HCT116 (cell line): ENCODE measurements at regions not wholly inside any gene's neighbourhood (a gene's known extent, or its start where the extent isn't known, plus 50 kb on each side); places are given as distances from the start of the nearest gene placed in this dataset.

Source experiments
- ATAC-seq: fragments of 200-7000 bp; cut with Tn5 transposase; 2 replicates; pipeline ENCODE4 v1.9.1; 2020; ENCODE audit warnings: mild to moderate bottlenecking, moderate library complexity
- BruUV-seq: library from RNA; stranded (reverse); fragments of 400-500 nt; replicated peaks from 2 replicates; lab custom pipeline; 2021; lab: Mats Ljungman, UMichigan
- CTCF ChIA-PET: fragments of 300-600 bp; sonication (Branson Sonifier 250); formaldehyde crosslinking; loops from one replicate; lab custom pipeline; 2021; ENCODE audit warnings: antibody characterized with exemption; lab: Charles Lee
- POLR2A ChIA-PET: fragments of 300-600, 350-600 bp; sonication (Branson Sonifier 250); formaldehyde crosslinking; loops from one replicate; lab custom pipeline; 2021; ENCODE audit warnings: antibody characterized with exemption; lab: Charles Lee
- RAD21 ChIA-PET, 2 experiments: fragments of 300-600 bp; sonication (Branson Sonifier 250); formaldehyde crosslinking; loops; one replicate each; lab custom pipeline; 2023; ENCODE audit warnings: low total read pairs in 2 of 2; ENCODE audit not compliant: uncharacterized antibody in 2 of 2, unreplicated experiment in 2 of 2, low non-redundant PET in 1 of 2; lab: Charles Lee
- DNase-seq: peaks from one replicate; pipeline ENCODE4 v3.0.0-alpha.2; 2010; ENCODE audit warnings: low read depth, low spot score
- H2AFZ ChIP-seq: fragments of 200-600 bp; shearing (Covaris generic), sonication (generic); 2 replicates; pipeline ENCODE4 v1.6.1; 2017; ENCODE audit warnings: low read depth, mixed run types, mixed read lengths, antibody characterized with exemption, low read length; ENCODE audit not compliant: poor library complexity, severe bottlenecking
- H3K27ac ChIP-seq: 2 replicates; pipeline ENCODE4 v1.5.1; 2012; ENCODE audit warnings: low read depth, low read length
- H3K27me3 ChIP-seq: fragments of 200-600 bp; sonication (generic); 2 replicates; pipeline ENCODE4 v1.6.1; 2016; ENCODE audit warnings: mixed run types, low read length, mixed read lengths; ENCODE audit not compliant: insufficient read depth
- H3K36me3 ChIP-seq, 2 experiments: fragments of 200-500 bp in 1 of 2; fragments of 200-600 bp in 1 of 2; sonication (Bioruptor generic) in 1 of 2; sonication (generic) in 1 of 2; 2 replicates each; pipeline versions ENCODE4 v1.5.1 to v1.6.1; 2014 to 2016; ENCODE audit warnings: low read length in 2 of 2, inconsistent platforms in 1 of 2, mixed read lengths in 1 of 2, mixed run types in 1 of 2; ENCODE audit not compliant: insufficient read depth in 2 of 2, control insufficient read depth in 1 of 2
- H3K4me1 ChIP-seq, 2 experiments: fragments of 200-600 bp in 1 of 2; sonication (generic) in 1 of 2; 2 replicates each; pipeline versions ENCODE4 v1.5.1 to v1.6.1; 2012 to 2017; ENCODE audit warnings: low read length in 2 of 2, inconsistent platforms in 1 of 2, mild to moderate bottlenecking in 1 of 2, mixed read lengths in 1 of 2, mixed run types in 1 of 2, moderate library complexity in 1 of 2; ENCODE audit not compliant: insufficient read depth in 2 of 2, control insufficient read depth in 1 of 2
- H3K4me2 ChIP-seq: fragments of 200-600 bp; sonication (generic); 2 replicates; pipeline ENCODE4 v1.6.1; 2017; ENCODE audit warnings: mixed run types, low read length, mixed read lengths
- H3K4me3 ChIP-seq, 2 experiments: fragments of 200-600 bp in 1 of 2; sonication (generic) in 1 of 2; replicated peaks in 1 of 2; 2 replicates each; pipeline ENCODE4 v1.5.1; 2011 to 2016; ENCODE audit warnings: low read length in 2 of 2, control low read depth in 1 of 2, low read depth in 1 of 2, mild to moderate bottlenecking in 1 of 2, mixed read lengths in 1 of 2, mixed run types in 1 of 2
- H3K79me2 ChIP-seq: fragments of 200-600 bp; sonication (generic); 2 replicates; pipeline ENCODE4 v1.6.1; 2017; ENCODE audit warnings: mild to moderate bottlenecking, mixed run types, low read length, moderate library complexity, mixed read lengths; ENCODE audit not compliant: insufficient read depth
- H3K9ac ChIP-seq: fragments of 200-600 bp; sonication (generic); 2 replicates; pipeline ENCODE4 v1.6.1; 2016; ENCODE audit warnings: low read length, mixed read lengths
- H3K9me2 ChIP-seq: fragments of 200-600 bp; sonication (generic), shearing (Covaris generic); 2 replicates; pipeline ENCODE4 v1.6.1; 2017; ENCODE audit warnings: mixed run types, mild to moderate bottlenecking, moderate library complexity; ENCODE audit not compliant: insufficient read depth
- H3K9me3 ChIP-seq, 2 experiments: fragments of 200-500 bp in 1 of 2; fragments of 200-600 bp in 1 of 2; sonication (Bioruptor generic) in 1 of 2; sonication (generic) in 1 of 2; 2 replicates each; pipeline ENCODE4 v1.6.1; 2014 to 2017; ENCODE audit warnings: low read length in 2 of 2, mixed read lengths in 2 of 2, inconsistent platforms in 1 of 2, low read depth in 1 of 2, mild to moderate bottlenecking in 1 of 2, mixed run types in 1 of 2, moderate library complexity in 1 of 2; ENCODE audit not compliant: control insufficient read depth in 1 of 2, insufficient read depth in 1 of 2
- H4K20me1 ChIP-seq: fragments of 200-600 bp; sonication (generic), shearing (Covaris generic); 2 replicates; pipeline ENCODE4 v1.6.1; 2017; ENCODE audit warnings: mixed run types, mild to moderate bottlenecking, moderate library complexity; ENCODE audit not compliant: insufficient read depth
- ATF3 ChIP-seq: IDR thresholded peaks from 2 replicates; pipeline ENCODE4 v1.6.1; 2012
- CBX3 ChIP-seq: IDR thresholded peaks from 2 replicates; pipeline ENCODE4 v1.6.1; 2012; ENCODE audit warnings: low read depth
- CEBPB ChIP-seq: IDR thresholded peaks from 2 replicates; pipeline ENCODE4 v1.6.1; 2012; ENCODE audit warnings: low read depth
- EGR1 ChIP-seq: IDR thresholded peaks from 2 replicates; pipeline ENCODE4 v1.6.1; 2012; ENCODE audit warnings: low read depth
- ELF1 ChIP-seq: IDR thresholded peaks from 2 replicates; pipeline ENCODE4 v1.6.1; 2012; ENCODE audit warnings: low read depth, borderline replicate concordance
- EZH2 ChIP-seq: fragments of 200-600 bp; sonication (generic); IDR thresholded peaks from 2 replicates; pipeline ENCODE4 v1.6.1; 2017; ENCODE audit warnings: antibody characterized with exemption, mixed run types
- EZH2phosphoT487 ChIP-seq: fragments of 200-600 bp; IDR thresholded peaks from 2 replicates; pipeline ENCODE4 v1.6.1; 2018; ENCODE audit warnings: antibody characterized with exemption, borderline replicate concordance
- FOSL1 ChIP-seq: IDR thresholded peaks from 2 replicates; pipeline ENCODE4 v1.6.1; 2012; ENCODE audit warnings: low read depth
- JUND ChIP-seq: IDR thresholded peaks from 2 replicates; pipeline ENCODE4 v1.6.1; 2012
- MAX ChIP-seq: IDR thresholded peaks from 2 replicates; pipeline ENCODE4 v1.6.1; 2012
- POLR2AphosphoS5 ChIP-seq: IDR thresholded peaks from 2 replicates; pipeline ENCODE4 v1.6.1; 2011; ENCODE audit warnings: mild to moderate bottlenecking, low read depth, low read length, moderate library complexity
- REST ChIP-seq: IDR thresholded peaks from 2 replicates; pipeline ENCODE4 v1.6.1; 2012; ENCODE audit warnings: low read depth
- SIN3A ChIP-seq: IDR thresholded peaks from 2 replicates; pipeline ENCODE4 v1.6.1; 2012; ENCODE audit warnings: low read depth
- SP1 ChIP-seq: IDR thresholded peaks from 2 replicates; pipeline ENCODE4 v1.6.1; 2012; ENCODE audit warnings: low read depth
- SRF ChIP-seq: IDR thresholded peaks from 2 replicates; pipeline ENCODE4 v1.6.1; 2012; ENCODE audit warnings: low read depth
- YY1 ChIP-seq: IDR thresholded peaks from 2 replicates; pipeline ENCODE4 v1.6.1; 2011; ENCODE audit warnings: low read length, low read depth, moderate library complexity, mild to moderate bottlenecking; ENCODE audit not compliant: insufficient replicate concordance; ENCODE audit errors: extremely low read depth
- ZBTB33 ChIP-seq: IDR thresholded peaks from 2 replicates; pipeline ENCODE4 v1.6.1; 2011; ENCODE audit warnings: mild to moderate bottlenecking, low read length, moderate library complexity; ENCODE audit not compliant: insufficient replicate concordance; ENCODE audit errors: extremely low read depth
- ZFX ChIP-seq: fragments of 450-650 bp; IDR thresholded peaks from 2 replicates; pipeline ENCODE4 v1.6.1; 2017
- ZNF274 ChIP-seq: fragments of 200-500 bp; sonication (Bioruptor generic); IDR thresholded peaks from 2 replicates; pipeline ENCODE4 v1.6.1; 2014; ENCODE audit warnings: mild to moderate bottlenecking, low read depth, low read length, inconsistent platforms
- intact Hi-C: fragments of 100-400 bp; cut with micrococcal nuclease; formaldehyde crosslinking; loops from 2 replicates; pipeline ENCODE4 v1.10.0; 2022
- TF ChIP-seq, protein P1 (sequence below), 3 experiments: fragments of 200-600 bp in 1 of 3; sonication (generic) in 1 of 3; IDR thresholded peaks in 2 of 3; conservative IDR thresholded peaks in 1 of 3; 2 replicates each; pipeline ENCODE4 v1.5.1; 2012 to 2017; ENCODE audit warnings: low read depth in 2 of 3, low read length in 2 of 3, antibody characterized with exemption in 1 of 3, borderline replicate concordance in 1 of 3, control low read depth in 1 of 3, mild to moderate bottlenecking in 1 of 3, mixed read lengths in 1 of 3, mixed run types in 1 of 3, moderate library complexity in 1 of 3; ENCODE audit not compliant: insufficient read depth in 1 of 3

GRCh38 chr12:98217257-98217656, 298.1 kb upstream of the TMPO start (continued):
- TF ChIP-seq ATF3 (no peak), ZFX (no peak), ZNF274 (no peak), EGR1 (no peak), MAX (no peak), SIN3A (no peak), POLR2AphosphoS5 (no peak)
- TF ChIP-seq, all 23 proteins: peak for 0

- Histone ChIP-seq H3K9me2 (no peaks in the 10 kb centered on the region), H3K9ac (no peak overlapping the region), H3K4me3 (no peak overlapping the region), H3K27ac (no peak overlapping the region), H2AFZ (no peak overlapping the region), H3K4me2 (no peak overlapping the region), H3K27me3 (peaks cover 68% of the 10 kb centered on the region), H3K9me3 (no peaks in the 10 kb centered on the region), H3K36me3 (no peaks in the 10 kb centered on the region), H3K79me2 (no peaks in the 10 kb centered on the region), H3K4me1 (no peaks in the 10 kb centered on the region), H4K20me1 (no peaks in the 10 kb centered on the region)
- no peak for DNase-seq
- no peak for ATAC-seq
- ChIA-PET CTCF (no interaction called here), POLR2A (no interaction called here), RAD21 (no interaction called here)
- BruUV-seq = no TSS peak
- intact Hi-C loops = no loop called here
- TF ChIP-seq CEBPB = no peak
- no peak for TF ChIP-seq CBX3
- no peak for TF ChIP-seq REST
- no peak for TF ChIP-seq JUND
- TF ChIP-seq ZFX = no peak
- no peak for TF ChIP-seq MAX
- no peak for TF ChIP-seq SP1
- no peak for TF ChIP-seq SIN3A
- TF ChIP-seq, protein P1, sequence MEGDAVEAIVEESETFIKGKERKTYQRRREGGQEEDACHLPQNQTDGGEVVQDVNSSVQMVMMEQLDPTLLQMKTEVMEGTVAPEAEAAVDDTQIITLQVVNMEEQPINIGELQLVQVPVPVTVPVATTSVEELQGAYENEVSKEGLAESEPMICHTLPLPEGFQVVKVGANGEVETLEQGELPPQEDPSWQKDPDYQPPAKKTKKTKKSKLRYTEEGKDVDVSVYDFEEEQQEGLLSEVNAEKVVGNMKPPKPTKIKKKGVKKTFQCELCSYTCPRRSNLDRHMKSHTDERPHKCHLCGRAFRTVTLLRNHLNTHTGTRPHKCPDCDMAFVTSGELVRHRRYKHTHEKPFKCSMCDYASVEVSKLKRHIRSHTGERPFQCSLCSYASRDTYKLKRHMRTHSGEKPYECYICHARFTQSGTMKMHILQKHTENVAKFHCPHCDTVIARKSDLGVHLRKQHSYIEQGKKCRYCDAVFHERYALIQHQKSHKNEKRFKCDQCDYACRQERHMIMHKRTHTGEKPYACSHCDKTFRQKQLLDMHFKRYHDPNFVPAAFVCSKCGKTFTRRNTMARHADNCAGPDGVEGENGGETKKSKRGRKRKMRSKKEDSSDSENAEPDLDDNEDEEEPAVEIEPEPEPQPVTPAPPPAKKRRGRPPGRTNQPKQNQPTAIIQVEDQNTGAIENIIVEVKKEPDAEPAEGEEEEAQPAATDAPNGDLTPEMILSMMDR (IDR thresholded peaks at IDR 0.05 in 2 of 3, conservative IDR thresholded peaks at IDR 0.05 in 1 of 3; ENCODE audit: borderline replicate concordance in 1 of 3, insufficient read depth in 1 of 3, low read depth in 2 of 3, low read length in 2 of 3) = no peak
- no peak for TF ChIP-seq EZH2
- TF ChIP-seq SRF = no peak
- no peak for TF ChIP-seq ZBTB33
- TF ChIP-seq EZH2phosphoT487 = no peak
- TF ChIP-seq FOSL1 = no peak
- TF ChIP-seq ELF1 = no peak
- no peak for TF ChIP-seq YY1
Measured at GRCh38 chr12:98220636-98221035, 294.8 kb upstream of the TMPO start.
